Lower lobe of right lung (tissue), 2 donors: ENCODE measurements at regions not wholly inside any gene's neighbourhood (a gene's known extent, or its start where the extent isn't known, plus 50 kb on each side); places are given as distances from the start of the nearest gene placed in this dataset.

ENCODE experiments used
- ATAC-seq, 2 donors: fragments of 200-7000 bp; cut with Tn5 transposase; one replicate each; pipeline ENCODE4 v1.9.1; 2020 to 2022; ENCODE audit warnings: mild to moderate bottlenecking in 2 of 2, moderate library complexity in 2 of 2
- DNase-seq: peaks from one replicate; pipeline ENCODE4 v3.0.0-alpha.2; 2020
- H3K27ac ChIP-seq: fragments of 200-600 bp; one replicate; pipeline ENCODE4 v1.8.0; 2022
- H3K27me3 ChIP-seq: fragments of 200-600 bp; one replicate; pipeline ENCODE4 v1.8.0; 2022; ENCODE audit warnings: low read depth
- H3K36me3 ChIP-seq: fragments of 200-600 bp; one replicate; pipeline ENCODE4 v1.8.0; 2022; ENCODE audit warnings: mild to moderate bottlenecking
- H3K4me1 ChIP-seq: fragments of 200-600 bp; one replicate; pipeline ENCODE4 v1.8.0; 2022
- H3K4me3 ChIP-seq: fragments of 200-600 bp; one replicate; pipeline ENCODE4 v1.8.0; 2022; ENCODE audit warnings: mild to moderate bottlenecking
- H3K9me3 ChIP-seq: fragments of 200-600 bp; one replicate; pipeline ENCODE4 v1.8.0; 2022
- CTCF ChIP-seq: fragments of 200-600 bp; IDR thresholded peaks from one replicate; pipeline ENCODE4 v1.8.0; 2022; ENCODE audit warnings: antibody characterized with exemption, mild to moderate bottlenecking
- intact Hi-C: fragments of 100-400 bp; cut with DNase I; formaldehyde crosslinking; loops from one replicate; pipeline ENCODE4 v1.11.0; 2022
- donor health status: DM: no; HTN: yes; CAD: no; lungs with severe emphysema.

GRCh38 chr6:167662075-167662880 lies 164.4 kb upstream of the AFDN start:
- ATAC-seq (peak in 1 of 2 donors; percentile 5), DNase-seq (no peak)
- intact Hi-C loops = no loop called here
- H3K9me3 ChIP-seq = no peaks in the 10 kb centered on the region
- no peaks in the 10 kb centered on the region for H3K36me3 ChIP-seq
- H3K4me3 ChIP-seq = no peak overlapping the region
- TF ChIP-seq CTCF = no peak
- H3K4me1 ChIP-seq = no peaks in the 10 kb centered on the region
- H3K27ac ChIP-seq = no peak overlapping the region
- H3K27me3 ChIP-seq = no peaks in the 10 kb centered on the region

GRCh38 chr6:167662881-167663205 lies 163.9 kb upstream of the AFDN start:
- Histone ChIP-seq H3K36me3 (no peaks in the 10 kb centered on the region), H3K9me3 (no peaks in the 10 kb centered on the region), H3K4me3 (no peak overlapping the region), H3K27ac (no peak overlapping the region), H3K4me1 (no peaks in the 10 kb centered on the region), H3K27me3 (no peaks in the 10 kb centered on the region)
- no peak for TF ChIP-seq CTCF
- ATAC-seq (no peak), DNase-seq (no peak)
- intact Hi-C loops = no loop called here

GRCh38 chr6:167663316-167663715 lies 163.4 kb upstream of the AFDN start:
- Histone ChIP-seq H3K27me3 (no peaks in the 10 kb centered on the region), H3K27ac (no peak overlapping the region), H3K4me1 (no peaks in the 10 kb centered on the region), H3K9me3 (no peaks in the 10 kb centered on the region), H3K4me3 (no peak overlapping the region), H3K36me3 (no peaks in the 10 kb centered on the region)
- DNase-seq (no peak), ATAC-seq (no peak)
- TF ChIP-seq CTCF = no peak
- intact Hi-C loops = no loop called here

- Histone ChIP-seq H3K4me1 (no peaks in the 10 kb centered on the region), H3K9me3 (no peaks in the 10 kb centered on the region), H3K4me3 (no peak overlapping the region), H3K27ac (no peak overlapping the region), H3K36me3 (no peaks in the 10 kb centered on the region), H3K27me3 (no peaks in the 10 kb centered on the region)
- DNase-seq = no peak
- intact Hi-C loops = no loop called here
- TF ChIP-seq CTCF = no peak
- ATAC-seq = no peak
Measured at GRCh38 chr6:167663784-167664443, 162.8 kb upstream of the AFDN start.

GRCh38 chr6:167664678-167665660 lies 161.7 kb upstream of the AFDN start:
- H3K36me3 ChIP-seq = no peaks in the 10 kb centered on the region
- ATAC-seq (no peak), DNase-seq (no peak)
- no peaks in the 10 kb centered on the region for H3K9me3 ChIP-seq
- no peaks in the 10 kb centered on the region for H3K27me3 ChIP-seq
- H3K27ac ChIP-seq = no peak overlapping the region
- TF ChIP-seq CTCF = no peak
- H3K4me3 ChIP-seq = no peak overlapping the region
- no peaks in the 10 kb centered on the region for H3K4me1 ChIP-seq
- intact Hi-C loops = no loop called here
